Activated naive CD4-positive, alpha-beta T cell treated with anti-CD3 and anti-CD28 coated beads, Interleukin-2, amount 10 ng/mL, durations not matched to agents 7 days and 5 days (primary cell): ENCODE measurements at regions not wholly inside any gene's neighbourhood (a gene's known extent, or its start where the extent isn't known, plus 50 kb on each side); places are given as distances from the start of the nearest gene placed in this dataset.
"Not testable (repeated sequence)": the region's sequence is repeated elsewhere in the genome, so short reads cannot be mapped to it uniquely, and the experiment has no call there.

Experiments used
- CTCF ChIA-PET: fragments of 350-600 bp; sonication (Branson Sonifier 250); formaldehyde crosslinking; loops from one replicate; lab custom pipeline; 2021; ENCODE audit warnings: antibody characterized with exemption; lab: Charles Lee
- DNase-seq: peaks from one replicate; pipeline ENCODE4 v3.0.0-alpha.2; 2020
- H3K27ac Mint-ChIP-seq: one replicate; pipeline ENCODE4 v1.8.0; 2021; ENCODE audit warnings: mild to moderate bottlenecking, moderate library complexity, mixed read lengths
- H3K27me3 Mint-ChIP-seq: one replicate; pipeline ENCODE4 v1.8.0; 2021; ENCODE audit warnings: mild to moderate bottlenecking, mixed read lengths
- H3K36me3 Mint-ChIP-seq: one replicate; pipeline ENCODE4 v1.8.0; 2021; ENCODE audit warnings: mixed read lengths
- H3K4me1 Mint-ChIP-seq: one replicate; pipeline ENCODE4 v1.8.0; 2021; ENCODE audit warnings: mixed read lengths
- H3K4me3 Mint-ChIP-seq: one replicate; pipeline ENCODE4 v1.8.0; 2021; ENCODE audit warnings: mild to moderate bottlenecking, moderate library complexity, mixed read lengths
- H3K9me3 Mint-ChIP-seq: one replicate; pipeline ENCODE4 v1.8.0; 2021; ENCODE audit warnings: mixed read lengths

- no peaks in the 10 kb centered on the region for H3K36me3 Mint-ChIP-seq
- CTCF ChIA-PET: no interaction called here
- no peaks in the 10 kb centered on the region for H3K9me3 Mint-ChIP-seq
- no peak for DNase-seq
- no peak overlapping the region for H3K27ac Mint-ChIP-seq
- no peak overlapping the region for H3K4me3 Mint-ChIP-seq
- peaks cover 7% of the 10 kb centered on the region for H3K27me3 Mint-ChIP-seq
- H3K4me1 Mint-ChIP-seq: no peaks in the 10 kb centered on the region
Observed at GRCh38 chr3:98712726-98713125, 50.4 kb upstream of the ST3GAL6 start.

- H3K36me3 Mint-ChIP-seq, CTCF ChIA-PET, DNase-seq, H3K4me3 Mint-ChIP-seq, H3K27ac Mint-ChIP-seq, H3K9me3 Mint-ChIP-seq, H3K27me3 Mint-ChIP-seq, H3K4me1 Mint-ChIP-seq: not testable (repeated sequence)
Observed at GRCh38 chr3:98713332-98713731, 49.8 kb upstream of the ST3GAL6 start.
